ENCODE measurements at regions not wholly inside any gene's neighbourhood (a gene's known extent, or its start where the extent isn't known, plus 50 kb on each side); places are given as distances from the start of the nearest gene placed in this dataset.
"Not testable (repeated sequence)": the region's sequence is repeated elsewhere in the genome, so short reads cannot be mapped to it uniquely, and the experiment has no call there.

DNA sequence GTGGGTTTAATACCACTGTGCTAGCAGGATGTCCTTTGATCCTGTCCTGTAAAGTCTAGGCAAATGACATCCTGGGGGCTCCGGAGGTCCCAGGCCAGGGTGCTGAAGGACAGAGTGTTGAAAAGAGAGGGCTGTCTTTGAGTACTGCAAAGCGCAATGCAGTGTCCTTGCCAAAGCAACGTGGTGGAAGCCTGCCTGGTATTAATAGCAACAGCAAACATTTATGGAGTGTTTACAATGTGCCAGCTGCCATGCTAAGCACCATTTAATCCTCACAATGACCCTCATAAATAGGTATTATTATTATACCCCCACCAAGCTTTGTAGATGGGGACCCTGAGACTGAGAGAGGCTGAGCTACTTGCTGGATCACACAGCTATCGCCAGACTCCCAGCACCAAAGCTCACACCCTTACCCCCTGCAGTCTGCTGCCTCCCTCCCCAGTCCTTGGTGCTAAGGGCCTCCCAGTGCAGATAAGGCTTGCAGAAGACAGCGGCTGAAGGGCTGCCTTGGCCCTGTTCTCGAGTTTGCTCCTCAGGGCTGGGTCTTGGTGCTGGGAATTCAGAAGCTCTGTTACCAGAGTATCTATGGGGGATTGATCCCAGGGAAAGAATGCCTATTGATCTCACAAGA lies 427.7 kb downstream of the FUT8 start:
- Histone ChIP-seq H3K9me3 (no peaks in the 10 kb centered on the region), H3K4me1 (ENCODE audit: control insufficient read depth in 1 of 2, insufficient read depth in 1 of 2, low read depth in 1 of 2, low read length in 1 of 2) (no peaks in the 10 kb centered on the region), H3K27me3 (no peaks in the 10 kb centered on the region), H3K36me3 (no peaks in the 10 kb centered on the region), H3K27ac (no peak overlapping the region), H3K4me3 (ENCODE audit: low read depth in 1 of 2, low read length in 1 of 2) (no peak overlapping the region)
- TF ChIP-seq, protein P1, sequence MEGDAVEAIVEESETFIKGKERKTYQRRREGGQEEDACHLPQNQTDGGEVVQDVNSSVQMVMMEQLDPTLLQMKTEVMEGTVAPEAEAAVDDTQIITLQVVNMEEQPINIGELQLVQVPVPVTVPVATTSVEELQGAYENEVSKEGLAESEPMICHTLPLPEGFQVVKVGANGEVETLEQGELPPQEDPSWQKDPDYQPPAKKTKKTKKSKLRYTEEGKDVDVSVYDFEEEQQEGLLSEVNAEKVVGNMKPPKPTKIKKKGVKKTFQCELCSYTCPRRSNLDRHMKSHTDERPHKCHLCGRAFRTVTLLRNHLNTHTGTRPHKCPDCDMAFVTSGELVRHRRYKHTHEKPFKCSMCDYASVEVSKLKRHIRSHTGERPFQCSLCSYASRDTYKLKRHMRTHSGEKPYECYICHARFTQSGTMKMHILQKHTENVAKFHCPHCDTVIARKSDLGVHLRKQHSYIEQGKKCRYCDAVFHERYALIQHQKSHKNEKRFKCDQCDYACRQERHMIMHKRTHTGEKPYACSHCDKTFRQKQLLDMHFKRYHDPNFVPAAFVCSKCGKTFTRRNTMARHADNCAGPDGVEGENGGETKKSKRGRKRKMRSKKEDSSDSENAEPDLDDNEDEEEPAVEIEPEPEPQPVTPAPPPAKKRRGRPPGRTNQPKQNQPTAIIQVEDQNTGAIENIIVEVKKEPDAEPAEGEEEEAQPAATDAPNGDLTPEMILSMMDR (IDR thresholded peaks at IDR 0.05) = no peak

- Histone ChIP-seq H3K4me1 (ENCODE audit: control insufficient read depth in 1 of 2, insufficient read depth in 1 of 2, low read depth in 1 of 2, low read length in 1 of 2) (no peaks in the 10 kb centered on the region), H3K4me3 (ENCODE audit: low read depth in 1 of 2, low read length in 1 of 2) (no peak overlapping the region), H3K27me3 (no peaks in the 10 kb centered on the region), H3K36me3 (no peaks in the 10 kb centered on the region), H3K27ac (no peak overlapping the region), H3K9me3 (no peaks in the 10 kb centered on the region)
- TF ChIP-seq, protein P1 (IDR thresholded peaks at IDR 0.05) = no peak
Observed at GRCh38 chr14:65840786-65841185, 428.3 kb downstream of the FUT8 start.

DNA sequence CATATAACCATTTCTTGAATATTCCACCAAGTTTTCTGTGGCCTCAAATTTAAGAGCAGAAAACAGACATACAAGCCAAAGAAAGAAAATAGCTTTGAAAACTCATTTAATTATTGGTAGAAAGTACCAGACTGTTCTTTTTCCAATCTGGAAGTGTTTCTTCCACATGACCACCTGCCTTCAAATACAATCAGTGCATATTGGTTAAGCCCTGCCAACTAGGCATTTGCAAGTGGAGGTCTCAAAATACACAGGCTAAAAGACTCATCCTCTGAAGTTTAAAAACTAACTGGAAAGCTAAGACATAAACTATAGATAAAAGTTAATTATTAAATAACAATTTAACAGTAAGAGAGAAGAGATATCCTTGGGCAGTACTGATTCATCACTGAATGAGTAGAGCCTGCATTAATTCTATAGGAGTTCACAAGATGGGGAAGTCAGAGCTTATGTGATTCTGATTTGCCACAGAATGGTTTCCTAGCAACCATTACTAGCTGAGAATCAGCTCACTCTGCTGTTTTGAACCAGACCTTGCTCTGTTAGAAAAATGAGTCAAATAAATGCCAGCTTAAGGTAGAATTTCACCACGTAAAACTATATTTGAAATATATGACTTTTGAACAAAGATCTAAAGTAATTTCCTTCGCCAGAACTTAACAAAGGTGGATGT lies 433.8 kb downstream of the FUT8 start:
- no peak overlapping the region for H3K27ac ChIP-seq
- no peaks in the 10 kb centered on the region for H3K9me3 ChIP-seq
- H3K36me3 ChIP-seq = no peaks in the 10 kb centered on the region
- H3K4me1 ChIP-seq (ENCODE audit: control insufficient read depth in 1 of 2, insufficient read depth in 1 of 2, low read depth in 1 of 2, low read length in 1 of 2) = no peaks in the 10 kb centered on the region
- no peaks in the 10 kb centered on the region for H3K27me3 ChIP-seq
- TF ChIP-seq, protein P1 (IDR thresholded peaks at IDR 0.05) = no peak
- H3K4me3 ChIP-seq (ENCODE audit: low read depth in 1 of 2, low read length in 1 of 2) = no peak overlapping the region

- H3K27me3 ChIP-seq = no peaks in the 10 kb centered on the region
- no peak overlapping the region for H3K27ac ChIP-seq
- TF ChIP-seq, protein P1 (IDR thresholded peaks at IDR 0.05) = no peak
- no peaks in the 10 kb centered on the region for H3K9me3 ChIP-seq
- no peaks in the 10 kb centered on the region for H3K4me1 ChIP-seq (ENCODE audit: control insufficient read depth in 1 of 2, insufficient read depth in 1 of 2, low read depth in 1 of 2, low read length in 1 of 2)
- no peak overlapping the region for H3K4me3 ChIP-seq (ENCODE audit: low read depth in 1 of 2, low read length in 1 of 2)
- no peaks in the 10 kb centered on the region for H3K36me3 ChIP-seq
Observed at GRCh38 chr14:65847075-65847847, 434.7 kb downstream of the FUT8 start.

DNA sequence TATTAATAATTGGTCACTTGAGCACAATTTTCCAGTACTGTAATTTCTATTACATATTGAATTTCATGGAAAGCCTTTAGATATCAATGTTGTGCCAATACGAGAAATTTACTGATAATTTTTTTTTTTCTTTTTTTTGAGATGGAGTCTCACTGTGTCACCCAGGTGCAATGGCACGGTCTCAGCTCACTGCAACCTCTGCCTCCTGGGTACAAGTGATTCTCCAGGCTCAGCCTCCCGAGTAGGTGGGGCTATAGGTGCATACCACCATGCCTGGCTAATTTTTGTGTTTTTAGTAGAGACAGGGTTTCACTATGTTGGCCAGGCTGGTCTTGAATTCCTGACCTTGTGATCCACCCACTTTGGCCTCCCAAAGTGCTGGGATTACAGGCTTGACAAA lies 435.4 kb downstream of the FUT8 start:
- not testable (repeated sequence) for H3K9me3 ChIP-seq; H3K27me3 ChIP-seq; H3K4me3 ChIP-seq (ENCODE audit: low read depth in 1 of 2, low read length in 1 of 2); H3K36me3 ChIP-seq; H3K27ac ChIP-seq; H3K4me1 ChIP-seq (ENCODE audit: control insufficient read depth in 1 of 2, insufficient read depth in 1 of 2, low read depth in 1 of 2, low read length in 1 of 2)

- Histone ChIP-seq H3K27me3 (no peaks in the 10 kb centered on the region), H3K4me3 (ENCODE audit: low read depth in 1 of 2, low read length in 1 of 2) (no peak overlapping the region)
- TF ChIP-seq, protein P1 (IDR thresholded peaks at IDR 0.05) = no peak
Observed at GRCh38 chr14:65849091-65849490, 436.6 kb downstream of the FUT8 start.

More at GRCh38 chr14:65849091-65849490, 436.6 kb downstream of the FUT8 start:
- Histone ChIP-seq H3K27ac (no peak overlapping the region), H3K9me3 (no peaks in the 10 kb centered on the region), H3K4me1 (ENCODE audit: control insufficient read depth in 1 of 2, insufficient read depth in 1 of 2, low read depth in 1 of 2, low read length in 1 of 2) (no peaks in the 10 kb centered on the region), H3K36me3 (no peaks in the 10 kb centered on the region)

Measured in neutrophil (primary cell).